ENCODE measurements at regions not wholly inside any gene's neighbourhood (a gene's known extent, or its start where the extent isn't known, plus 50 kb on each side); places are given as distances from the start of the nearest gene placed in this dataset.

DNA sequence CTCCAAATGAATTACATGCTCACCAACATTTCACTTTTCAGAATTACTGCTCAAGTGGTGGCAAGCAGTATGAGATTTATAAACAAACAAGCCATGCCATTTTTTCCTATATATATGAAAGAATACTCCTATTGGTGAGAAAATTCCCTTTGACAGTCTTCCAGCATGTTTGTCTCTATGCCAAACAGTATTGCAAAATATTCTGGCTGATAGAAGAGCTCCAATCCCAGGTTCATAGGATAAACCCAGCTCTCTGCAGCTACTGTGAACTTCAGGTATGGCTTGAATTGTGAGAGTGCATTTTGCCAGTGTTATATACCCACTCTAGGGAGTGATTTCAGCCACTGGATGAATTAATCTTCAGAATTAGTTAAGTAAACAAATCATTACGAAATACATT is 108.8 kb downstream of the MAGEC2 start:
- intact Hi-C loops (cut with micrococcal nuclease; ENCODE audit: unreplicated experiment), result no loop called here
- Histone ChIP-seq H3K4me3 (ENCODE audit: low read depth in 2 of 2, low read length in 2 of 2) (no peak overlapping the region), H3K36me3 (ENCODE audit: control insufficient read depth, insufficient read depth, low read length) (no peaks in the 10 kb centered on the region), H3K9me3 (ENCODE audit: control insufficient read depth, insufficient read depth, low read depth, low read length) (no peaks in the 10 kb centered on the region), H3K27ac (ENCODE audit: low read length) (no peak overlapping the region), H3K27me3 (ENCODE audit: control insufficient read depth, insufficient read depth, low read length) (no peaks in the 10 kb centered on the region), H3K4me1 (ENCODE audit: control insufficient read depth, insufficient read depth, low read length) (no peaks in the 10 kb centered on the region)
- CTCF ChIA-PET, result no interaction called here
- DNase-seq (ENCODE audit: low read depth, low spot score) (no peak), ATAC-seq (no peak)
- TF ChIP-seq, protein P1, sequence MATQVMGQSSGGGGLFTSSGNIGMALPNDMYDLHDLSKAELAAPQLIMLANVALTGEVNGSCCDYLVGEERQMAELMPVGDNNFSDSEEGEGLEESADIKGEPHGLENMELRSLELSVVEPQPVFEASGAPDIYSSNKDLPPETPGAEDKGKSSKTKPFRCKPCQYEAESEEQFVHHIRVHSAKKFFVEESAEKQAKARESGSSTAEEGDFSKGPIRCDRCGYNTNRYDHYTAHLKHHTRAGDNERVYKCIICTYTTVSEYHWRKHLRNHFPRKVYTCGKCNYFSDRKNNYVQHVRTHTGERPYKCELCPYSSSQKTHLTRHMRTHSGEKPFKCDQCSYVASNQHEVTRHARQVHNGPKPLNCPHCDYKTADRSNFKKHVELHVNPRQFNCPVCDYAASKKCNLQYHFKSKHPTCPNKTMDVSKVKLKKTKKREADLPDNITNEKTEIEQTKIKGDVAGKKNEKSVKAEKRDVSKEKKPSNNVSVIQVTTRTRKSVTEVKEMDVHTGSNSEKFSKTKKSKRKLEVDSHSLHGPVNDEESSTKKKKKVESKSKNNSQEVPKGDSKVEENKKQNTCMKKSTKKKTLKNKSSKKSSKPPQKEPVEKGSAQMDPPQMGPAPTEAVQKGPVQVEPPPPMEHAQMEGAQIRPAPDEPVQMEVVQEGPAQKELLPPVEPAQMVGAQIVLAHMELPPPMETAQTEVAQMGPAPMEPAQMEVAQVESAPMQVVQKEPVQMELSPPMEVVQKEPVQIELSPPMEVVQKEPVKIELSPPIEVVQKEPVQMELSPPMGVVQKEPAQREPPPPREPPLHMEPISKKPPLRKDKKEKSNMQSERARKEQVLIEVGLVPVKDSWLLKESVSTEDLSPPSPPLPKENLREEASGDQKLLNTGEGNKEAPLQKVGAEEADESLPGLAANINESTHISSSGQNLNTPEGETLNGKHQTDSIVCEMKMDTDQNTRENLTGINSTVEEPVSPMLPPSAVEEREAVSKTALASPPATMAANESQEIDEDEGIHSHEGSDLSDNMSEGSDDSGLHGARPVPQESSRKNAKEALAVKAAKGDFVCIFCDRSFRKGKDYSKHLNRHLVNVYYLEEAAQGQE (IDR thresholded peaks at IDR 0.05; ENCODE audit: insufficient read depth in 1 of 2, low read depth in 2 of 2, low read length in 1 of 2), result no peak
- TF ChIP-seq, protein P2, sequence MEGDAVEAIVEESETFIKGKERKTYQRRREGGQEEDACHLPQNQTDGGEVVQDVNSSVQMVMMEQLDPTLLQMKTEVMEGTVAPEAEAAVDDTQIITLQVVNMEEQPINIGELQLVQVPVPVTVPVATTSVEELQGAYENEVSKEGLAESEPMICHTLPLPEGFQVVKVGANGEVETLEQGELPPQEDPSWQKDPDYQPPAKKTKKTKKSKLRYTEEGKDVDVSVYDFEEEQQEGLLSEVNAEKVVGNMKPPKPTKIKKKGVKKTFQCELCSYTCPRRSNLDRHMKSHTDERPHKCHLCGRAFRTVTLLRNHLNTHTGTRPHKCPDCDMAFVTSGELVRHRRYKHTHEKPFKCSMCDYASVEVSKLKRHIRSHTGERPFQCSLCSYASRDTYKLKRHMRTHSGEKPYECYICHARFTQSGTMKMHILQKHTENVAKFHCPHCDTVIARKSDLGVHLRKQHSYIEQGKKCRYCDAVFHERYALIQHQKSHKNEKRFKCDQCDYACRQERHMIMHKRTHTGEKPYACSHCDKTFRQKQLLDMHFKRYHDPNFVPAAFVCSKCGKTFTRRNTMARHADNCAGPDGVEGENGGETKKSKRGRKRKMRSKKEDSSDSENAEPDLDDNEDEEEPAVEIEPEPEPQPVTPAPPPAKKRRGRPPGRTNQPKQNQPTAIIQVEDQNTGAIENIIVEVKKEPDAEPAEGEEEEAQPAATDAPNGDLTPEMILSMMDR (IDR thresholded peaks at IDR 0.05), result no peak
- TF ChIP-seq POLR2AphosphoS5 (IDR thresholded peaks at IDR 0.05; ENCODE audit: low read depth, low read length) (no peak), TCF7L2 (IDR thresholded peaks at IDR 0.05; ENCODE audit: low read depth, low read length) (no peak), SIN3A (IDR thresholded peaks at IDR 0.05; ENCODE audit: borderline replicate concordance, insufficient read depth, low read depth, low read length) (no peak)
- POLR2A ChIA-PET, result no interaction called here
- no TSS peak for BruUV-seq (replicated peaks)
- in situ Hi-C loops (cut with HindIII; ENCODE audit: low pct_unique_long_range_greater_than_20kb, low sequenced_read_pairs), result no loop called here

DNA sequence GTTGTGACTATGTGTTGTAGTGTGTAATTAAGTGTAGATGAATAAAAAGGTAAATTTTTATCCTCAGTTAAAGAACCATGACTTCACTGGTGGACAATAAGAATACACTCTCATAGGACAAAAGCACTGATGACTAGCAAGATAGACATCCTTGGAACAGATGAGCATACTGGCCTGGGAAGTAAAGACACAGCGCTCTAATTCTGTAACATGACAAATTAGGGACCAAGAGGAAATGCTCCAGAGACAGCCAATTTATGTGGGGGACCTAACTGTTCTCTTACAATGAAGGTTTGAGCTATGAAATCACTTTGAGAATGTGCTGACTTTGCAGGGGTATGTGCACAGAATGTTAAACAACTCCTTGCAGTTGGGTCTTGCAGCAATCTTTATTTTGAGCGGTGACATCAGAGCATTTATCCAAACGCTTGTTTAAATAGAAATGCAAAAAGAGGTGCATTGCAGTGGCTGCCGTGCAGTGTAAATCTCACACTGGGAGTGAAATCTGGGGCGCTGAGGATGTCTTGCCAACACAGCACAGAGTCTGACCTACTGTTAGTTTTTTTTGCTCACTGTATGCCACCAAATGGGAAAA is 109.3 kb downstream of the MAGEC2 start:
- Histone ChIP-seq H3K27ac (ENCODE audit: low read length) (no peak overlapping the region), H3K9me3 (ENCODE audit: control insufficient read depth, insufficient read depth, low read depth, low read length) (no peaks in the 10 kb centered on the region), H3K4me1 (ENCODE audit: control insufficient read depth, insufficient read depth, low read length) (no peaks in the 10 kb centered on the region), H3K36me3 (ENCODE audit: control insufficient read depth, insufficient read depth, low read length) (no peaks in the 10 kb centered on the region), H3K4me3 (ENCODE audit: low read depth in 2 of 2, low read length in 2 of 2) (no peak overlapping the region), H3K27me3 (ENCODE audit: control insufficient read depth, insufficient read depth, low read length) (no peaks in the 10 kb centered on the region)
- intact Hi-C loops (cut with micrococcal nuclease; ENCODE audit: unreplicated experiment) (no loop called here), in situ Hi-C loops (cut with HindIII; ENCODE audit: low pct_unique_long_range_greater_than_20kb, low sequenced_read_pairs) (no loop called here)
- BruUV-seq (replicated peaks), result no TSS peak
- CTCF ChIA-PET, result no interaction called here
- POLR2A ChIA-PET, result no interaction called here
- TF ChIP-seq, protein P1 (IDR thresholded peaks at IDR 0.05; ENCODE audit: insufficient read depth in 1 of 2, low read depth in 2 of 2, low read length in 1 of 2), result no peak
- TF ChIP-seq SIN3A (IDR thresholded peaks at IDR 0.05; ENCODE audit: borderline replicate concordance, insufficient read depth, low read depth, low read length), result no peak
- no peak for TF ChIP-seq POLR2AphosphoS5 (IDR thresholded peaks at IDR 0.05; ENCODE audit: low read depth, low read length)
- TF ChIP-seq, protein P2 (IDR thresholded peaks at IDR 0.05), result no peak
- TF ChIP-seq TCF7L2 (IDR thresholded peaks at IDR 0.05; ENCODE audit: low read depth, low read length), result no peak
- no peak for ATAC-seq
- DNase-seq (ENCODE audit: low read depth, low spot score), result no peak

Data from Panc1 (cell line).